Heart left ventricle (tissue), 13 donors: ENCODE measurements at regions not wholly inside any gene's neighbourhood (a gene's known extent, or its start where the extent isn't known, plus 50 kb on each side); places are given as distances from the start of the nearest gene placed in this dataset.

Experiments used
- POLR2A ChIP-seq, 2 donors: fragments of 450-650 bp; IDR thresholded peaks; one replicate each; pipeline ENCODE4 v1.6.1; 2017; ENCODE audit warnings: antibody characterized with exemption in 2 of 2, mild to moderate bottlenecking in 2 of 2, moderate library complexity in 2 of 2
- TF ChIP-seq, protein P1 (sequence below), 12 donors: fragments of 200-600 bp; sonication (generic) in 4 of 12; IDR thresholded peaks; one replicate each; pipeline versions ENCODE4 v1.5.0 to v1.8.0; 2018 to 2022; ENCODE audit warnings: antibody characterized with exemption in 12 of 12, mild to moderate bottlenecking in 5 of 12
- donor health status: ischemic (EF 13 %, LVEDD 7.1; RV severe dilation, severe dysfunction).
- donor health status: DM: no; HTN: yes; CAD: no.
- donor health status: DM: no; HTN: no; CAD: no.
- donor health status: ischemic (EF 25% LVEDD 6.9; RV normal size, moderate dysfunction).
- donor health status: ischemic (EF 25% LVEDD 5.7; RV mildly dilated, moderate dysfunction).
- donor health status: ischemic (EF 35%, LVEDD 5.7; RV mildly dilated, moderate dysfunction).
- donor health status: nonischemic (EF 11% LVEDD 7.7; RV severe dilation, severe dysfunction).
- donor health status: DM: yes; HTN: yes; CAD: no.
- donor health status: PGD.
- donor health status: ischemic (EF 29% LVEDD 5.4; RV normal size, mild dysfunction).
- donor health status: nonischemic (EF 23%, LVEDD 6.1; RV moderate dilation, normal function).

GRCh38 chr2:17257189-17257909, 260.9 kb downstream of the RAD51AP2 start:
- TF ChIP-seq, protein P1, sequence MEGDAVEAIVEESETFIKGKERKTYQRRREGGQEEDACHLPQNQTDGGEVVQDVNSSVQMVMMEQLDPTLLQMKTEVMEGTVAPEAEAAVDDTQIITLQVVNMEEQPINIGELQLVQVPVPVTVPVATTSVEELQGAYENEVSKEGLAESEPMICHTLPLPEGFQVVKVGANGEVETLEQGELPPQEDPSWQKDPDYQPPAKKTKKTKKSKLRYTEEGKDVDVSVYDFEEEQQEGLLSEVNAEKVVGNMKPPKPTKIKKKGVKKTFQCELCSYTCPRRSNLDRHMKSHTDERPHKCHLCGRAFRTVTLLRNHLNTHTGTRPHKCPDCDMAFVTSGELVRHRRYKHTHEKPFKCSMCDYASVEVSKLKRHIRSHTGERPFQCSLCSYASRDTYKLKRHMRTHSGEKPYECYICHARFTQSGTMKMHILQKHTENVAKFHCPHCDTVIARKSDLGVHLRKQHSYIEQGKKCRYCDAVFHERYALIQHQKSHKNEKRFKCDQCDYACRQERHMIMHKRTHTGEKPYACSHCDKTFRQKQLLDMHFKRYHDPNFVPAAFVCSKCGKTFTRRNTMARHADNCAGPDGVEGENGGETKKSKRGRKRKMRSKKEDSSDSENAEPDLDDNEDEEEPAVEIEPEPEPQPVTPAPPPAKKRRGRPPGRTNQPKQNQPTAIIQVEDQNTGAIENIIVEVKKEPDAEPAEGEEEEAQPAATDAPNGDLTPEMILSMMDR (IDR thresholded peaks at IDR 0.05): no peak
- no peak for TF ChIP-seq POLR2A (IDR thresholded peaks at IDR 0.05)
